Lower lobe of right lung (tissue), 2 donors: ENCODE measurements at regions not wholly inside any gene's neighbourhood (a gene's known extent, or its start where the extent isn't known, plus 50 kb on each side); places are given as distances from the start of the nearest gene placed in this dataset.

ENCODE experiments used
- ATAC-seq, 2 donors: fragments of 200-7000 bp; cut with Tn5 transposase; one replicate each; pipeline ENCODE4 v1.9.1; 2020 to 2022; ENCODE audit warnings: mild to moderate bottlenecking in 2 of 2, moderate library complexity in 2 of 2
- DNase-seq: peaks from one replicate; pipeline ENCODE4 v3.0.0-alpha.2; 2020
- H3K27ac ChIP-seq: fragments of 200-600 bp; one replicate; pipeline ENCODE4 v1.8.0; 2022
- H3K27me3 ChIP-seq: fragments of 200-600 bp; one replicate; pipeline ENCODE4 v1.8.0; 2022; ENCODE audit warnings: low read depth
- H3K36me3 ChIP-seq: fragments of 200-600 bp; one replicate; pipeline ENCODE4 v1.8.0; 2022; ENCODE audit warnings: mild to moderate bottlenecking
- H3K4me1 ChIP-seq: fragments of 200-600 bp; one replicate; pipeline ENCODE4 v1.8.0; 2022
- H3K4me3 ChIP-seq: fragments of 200-600 bp; one replicate; pipeline ENCODE4 v1.8.0; 2022; ENCODE audit warnings: mild to moderate bottlenecking
- H3K9me3 ChIP-seq: fragments of 200-600 bp; one replicate; pipeline ENCODE4 v1.8.0; 2022
- CTCF ChIP-seq: fragments of 200-600 bp; IDR thresholded peaks from one replicate; pipeline ENCODE4 v1.8.0; 2022; ENCODE audit warnings: antibody characterized with exemption, mild to moderate bottlenecking
- intact Hi-C: fragments of 100-400 bp; cut with DNase I; formaldehyde crosslinking; loops from one replicate; pipeline ENCODE4 v1.11.0; 2022
- donor health status: DM: no; HTN: yes; CAD: no; lungs with severe emphysema.

GRCh38 chrX:26007462-26007861 is 130.7 kb upstream of the MAGEB18 start:
- no peak for TF ChIP-seq CTCF
- Histone ChIP-seq H3K4me1 (no peaks in the 10 kb centered on the region), H3K36me3 (no peaks in the 10 kb centered on the region), H3K9me3 (no peaks in the 10 kb centered on the region), H3K27ac (no peak overlapping the region), H3K27me3 (no peaks in the 10 kb centered on the region), H3K4me3 (no peak overlapping the region)
- DNase-seq (no peak), ATAC-seq (no peak)
- intact Hi-C loops: no loop called here

- intact Hi-C loops: no loop called here
- TF ChIP-seq CTCF: no peak
- H3K4me1 ChIP-seq: no peaks in the 10 kb centered on the region
- H3K36me3 ChIP-seq: no peaks in the 10 kb centered on the region
- H3K9me3 ChIP-seq: no peaks in the 10 kb centered on the region
- H3K27ac ChIP-seq: no peak overlapping the region
- H3K4me3 ChIP-seq: no peak overlapping the region
- H3K27me3 ChIP-seq: no peaks in the 10 kb centered on the region
- DNase-seq: no peak
- no peak for ATAC-seq
Observed at GRCh38 chrX:26008042-26008441, 130.1 kb upstream of the MAGEB18 start.

GRCh38 chrX:26008691-26009090 is 129.5 kb upstream of the MAGEB18 start:
- Histone ChIP-seq H3K27ac (no peak overlapping the region), H3K27me3 (no peaks in the 10 kb centered on the region), H3K4me3 (no peak overlapping the region), H3K4me1 (no peaks in the 10 kb centered on the region), H3K9me3 (no peaks in the 10 kb centered on the region), H3K36me3 (no peaks in the 10 kb centered on the region)
- ATAC-seq (no peak), DNase-seq (no peak)
- intact Hi-C loops: no loop called here
- no peak for TF ChIP-seq CTCF

- no peak for TF ChIP-seq CTCF
- Histone ChIP-seq H3K27me3 (no peaks in the 10 kb centered on the region), H3K27ac (no peak overlapping the region), H3K9me3 (no peaks in the 10 kb centered on the region), H3K4me1 (no peaks in the 10 kb centered on the region), H3K4me3 (no peak overlapping the region), H3K36me3 (no peaks in the 10 kb centered on the region)
- intact Hi-C loops: no loop called here
- ATAC-seq (no peak), DNase-seq (no peak)
Observed at GRCh38 chrX:26019386-26019785, 118.8 kb upstream of the MAGEB18 start.

- Histone ChIP-seq H3K4me3 (no peak overlapping the region), H3K9me3 (no peaks in the 10 kb centered on the region), H3K27me3 (no peaks in the 10 kb centered on the region), H3K36me3 (no peaks in the 10 kb centered on the region), H3K27ac (no peak overlapping the region), H3K4me1 (no peaks in the 10 kb centered on the region)
- intact Hi-C loops: no loop called here
- ATAC-seq (no peak), DNase-seq (no peak)
- TF ChIP-seq CTCF: no peak
Observed at GRCh38 chrX:26026179-26026578, 112.0 kb upstream of the MAGEB18 start.
